GM13976 (cell line): ENCODE measurements at regions not wholly inside any gene's neighbourhood (a gene's known extent, or its start where the extent isn't known, plus 50 kb on each side); places are given as distances from the start of the nearest gene placed in this dataset.
"Not testable (repeated sequence)": the region's sequence is repeated elsewhere in the genome, so short reads cannot be mapped to it uniquely, and the experiment has no call there.

Source experiments
- DNase-seq: peaks from one replicate; pipeline ENCODE4 v3.0.0; 2012; ENCODE audit warnings: low spot score
- CTCF ChIP-seq: IDR thresholded peaks from 2 replicates; pipeline ENCODE4 v1.5.1; 2012; ENCODE audit warnings: borderline replicate concordance, mild to moderate bottlenecking; ENCODE audit not compliant: insufficient read depth; ENCODE audit errors: extremely low read depth, missing control alignments, control extremely low read depth
- in situ Hi-C: fragments of 300-500 bp; cut with MboI; formaldehyde crosslinking; loops from one replicate; pipeline ENCODE4 v1.12.0; 2022; ENCODE audit warnings: low sequenced_read_pairs, mixed read lengths, inconsistent platforms; ENCODE audit not compliant: unreplicated experiment

- no peak for DNase-seq
- no peak for TF ChIP-seq CTCF
- in situ Hi-C loops: no loop called here
Observed at GRCh38 chr5:25444697-25445096, 799.9 kb upstream of the CDH10 start.

GRCh38 chr5:25441810-25442209, 797.0 kb upstream of the CDH10 start:
- in situ Hi-C loops: no loop called here
- no peak for TF ChIP-seq CTCF
- DNase-seq: no peak

- DNase-seq: no peak
- in situ Hi-C loops: no loop called here
- no peak for TF ChIP-seq CTCF
Observed at GRCh38 chr5:25439025-25439424, 794.2 kb upstream of the CDH10 start.

- in situ Hi-C loops: not testable (repeated sequence)
Observed at GRCh38 chr5:25438375-25438774, 793.6 kb upstream of the CDH10 start.

GRCh38 chr5:25436452-25436851, 791.7 kb upstream of the CDH10 start:
- no peak for TF ChIP-seq CTCF
- DNase-seq: no peak
- in situ Hi-C loops: no loop called here

More at GRCh38 chr5:25438375-25438774, 793.6 kb upstream of the CDH10 start:
- DNase-seq: not testable (repeated sequence)

GRCh38 chr5:25435882-25436281, 791.1 kb upstream of the CDH10 start:
- TF ChIP-seq CTCF: no peak
- no peak for DNase-seq
- in situ Hi-C loops: no loop called here

- in situ Hi-C loops: no loop called here
- no peak for DNase-seq
- no peak for TF ChIP-seq CTCF
Observed at GRCh38 chr5:25427240-25427639, 782.5 kb upstream of the CDH10 start.
